ENCODE measurements at regions not wholly inside any gene's neighbourhood (a gene's known extent, or its start where the extent isn't known, plus 50 kb on each side); places are given as distances from the start of the nearest gene placed in this dataset.

- Histone ChIP-seq H3K4me2 (ENCODE audit: low read depth, low read length, poor library complexity, severe bottlenecking) (no peak overlapping the region), H3K79me2 (ENCODE audit: insufficient read depth, low read length) (no peaks in the 10 kb centered on the region), H3K9ac (ENCODE audit: low read depth, low read length, poor library complexity, severe bottlenecking) (no peak overlapping the region), H2AFZ (ENCODE audit: low read length) (no peak overlapping the region), H4K20me1 (ENCODE audit: insufficient read depth, low read length, poor library complexity, severe bottlenecking) (no peaks in the 10 kb centered on the region), H3K4me1 (ENCODE audit: insufficient read depth, low read length, poor library complexity, severe bottlenecking) (no peaks in the 10 kb centered on the region), H3K9me3 (ENCODE audit: insufficient read depth, low read depth, low read length) (peaks cover 2% of the 10 kb centered on the region; the same call in 1 of the 2 replicates), H3K4me3 (ENCODE audit: low read length, poor library complexity, severe bottlenecking) (no peak overlapping the region), H3K9me2 (replicated peaks; ENCODE audit: low read depth, low read length) (no peaks in the 10 kb centered on the region), H3F3A (ENCODE audit: low read depth) (no peaks in the 10 kb centered on the region), H3K27me3 (ENCODE audit: insufficient read depth, low read length, poor library complexity, severe bottlenecking) (no peaks in the 10 kb centered on the region), H3K36me3 (ENCODE audit: insufficient read depth, low read length) (no peaks in the 10 kb centered on the region)
- TF ChIP-seq EZH2phosphoT487 (IDR thresholded peaks at IDR 0.05; ENCODE audit: borderline replicate concordance) = no peak
- no peak for TF ChIP-seq CTCF (conservative IDR thresholded peaks at IDR 0.05; ENCODE audit: low read length)
Measured at GRCh38 chr1:56072310-56072709, 507.1 kb downstream of the PLPP3 start.

- Histone ChIP-seq H3K4me1 (ENCODE audit: insufficient read depth, low read length, poor library complexity, severe bottlenecking) (no peaks in the 10 kb centered on the region), H3K9me3 (ENCODE audit: insufficient read depth, low read depth, low read length) (peaks cover 2% of the 10 kb centered on the region; the same call in 1 of the 2 replicates), H4K20me1 (ENCODE audit: insufficient read depth, low read length, poor library complexity, severe bottlenecking) (no peaks in the 10 kb centered on the region), H3K79me2 (ENCODE audit: insufficient read depth, low read length) (no peaks in the 10 kb centered on the region), H2AFZ (ENCODE audit: low read length) (no peak overlapping the region), H3K9ac (ENCODE audit: low read depth, low read length, poor library complexity, severe bottlenecking) (no peak overlapping the region), H3K4me3 (ENCODE audit: low read length, poor library complexity, severe bottlenecking) (no peak overlapping the region), H3K4me2 (ENCODE audit: low read depth, low read length, poor library complexity, severe bottlenecking) (no peak overlapping the region), H3K9me2 (replicated peaks; ENCODE audit: low read depth, low read length) (no peaks in the 10 kb centered on the region), H3K27me3 (ENCODE audit: insufficient read depth, low read length, poor library complexity, severe bottlenecking) (no peaks in the 10 kb centered on the region), H3K36me3 (ENCODE audit: insufficient read depth, low read length) (no peaks in the 10 kb centered on the region), H3F3A (ENCODE audit: low read depth) (no peaks in the 10 kb centered on the region)
- TF ChIP-seq CTCF (conservative IDR thresholded peaks at IDR 0.05; ENCODE audit: low read length) = no peak
- TF ChIP-seq EZH2phosphoT487 (IDR thresholded peaks at IDR 0.05; ENCODE audit: borderline replicate concordance) = no peak
Measured at GRCh38 chr1:56071351-56071750, 508.0 kb downstream of the PLPP3 start.

GRCh38 chr1:56070601-56071000 is 508.8 kb downstream of the PLPP3 start:
- no peaks in the 10 kb centered on the region for H3K9me2 ChIP-seq (replicated peaks; ENCODE audit: low read depth, low read length)
- no peaks in the 10 kb centered on the region for H3F3A ChIP-seq (ENCODE audit: low read depth)
- no peaks in the 10 kb centered on the region for H3K79me2 ChIP-seq (ENCODE audit: insufficient read depth, low read length)
- H3K9me3 ChIP-seq (ENCODE audit: insufficient read depth, low read depth, low read length) = peaks cover 2% of the 10 kb centered on the region; the same call in 1 of the 2 replicates
- no peak overlapping the region for H3K4me2 ChIP-seq (ENCODE audit: low read depth, low read length, poor library complexity, severe bottlenecking)
- H2AFZ ChIP-seq (ENCODE audit: low read length) = no peak overlapping the region
- H3K36me3 ChIP-seq (ENCODE audit: insufficient read depth, low read length) = no peaks in the 10 kb centered on the region
- no peaks in the 10 kb centered on the region for H4K20me1 ChIP-seq (ENCODE audit: insufficient read depth, low read length, poor library complexity, severe bottlenecking)
- H3K4me3 ChIP-seq (ENCODE audit: low read length, poor library complexity, severe bottlenecking) = no peak overlapping the region
- no peaks in the 10 kb centered on the region for H3K27me3 ChIP-seq (ENCODE audit: insufficient read depth, low read length, poor library complexity, severe bottlenecking)
- H3K9ac ChIP-seq (ENCODE audit: low read depth, low read length, poor library complexity, severe bottlenecking) = no peak overlapping the region
- no peaks in the 10 kb centered on the region for H3K4me1 ChIP-seq (ENCODE audit: insufficient read depth, low read length, poor library complexity, severe bottlenecking)
- no peak for TF ChIP-seq EZH2phosphoT487 (IDR thresholded peaks at IDR 0.05; ENCODE audit: borderline replicate concordance)
- no peak for TF ChIP-seq CTCF (conservative IDR thresholded peaks at IDR 0.05; ENCODE audit: low read length)

All from Loucy (cell line).